OCI-LY3 (cell line): ENCODE measurements at regions not wholly inside any gene's neighbourhood (a gene's known extent, or its start where the extent isn't known, plus 50 kb on each side); places are given as distances from the start of the nearest gene placed in this dataset.

Experiments used
- H2AFZ ChIP-seq: fragments of 200-600, 300-600 bp; shearing (Covaris generic); 2 replicates; pipeline ENCODE4 v1.6.0; 2014; ENCODE audit warnings: antibody characterized with exemption, low read depth, low read length
- H3K27ac ChIP-seq: fragments of 200-600, 300-600 bp; sonication (generic); 2 replicates; pipeline ENCODE4 v1.5.1; 2014; ENCODE audit warnings: mild to moderate bottlenecking, low read length, moderate library complexity, mixed read lengths
- H3K27me3 ChIP-seq: fragments of 200-600, 300-600 bp; sonication (generic); 2 replicates; pipeline ENCODE4 v1.6.1; 2014; ENCODE audit warnings: low read depth, low read length, mixed read lengths
- H3K36me3 ChIP-seq: fragments of 200-600, 300-600 bp; sonication (generic); replicated peaks from 2 replicates; pipeline ENCODE3; 2014; ENCODE audit warnings: low read depth, low read length, mixed read lengths
- H3K4me1 ChIP-seq: fragments of 300-600, 200-600 bp; sonication (generic); 2 replicates; pipeline ENCODE4 v1.6.1; 2014; ENCODE audit warnings: low read length, mixed read lengths
- H3K4me2 ChIP-seq: fragments of 200-600, 300-600 bp; sonication (generic); 2 replicates; pipeline ENCODE4 v1.6.1; 2014; ENCODE audit warnings: low read length, mixed read lengths
- H3K4me3 ChIP-seq: fragments of 300-600, 200-600 bp; sonication (generic); 2 replicates; pipeline ENCODE4 v1.5.1; 2014; ENCODE audit warnings: antibody characterized with exemption, mild to moderate bottlenecking, low read length, moderate library complexity
- H3K79me2 ChIP-seq: fragments of 300-600, 200-600 bp; shearing (Covaris generic); 2 replicates; pipeline ENCODE4 v1.6.1; 2014; ENCODE audit warnings: mild to moderate bottlenecking, low read length, mixed read lengths
- H3K9ac ChIP-seq: fragments of 300-600, 200-600 bp; shearing (Covaris generic); 2 replicates; pipeline ENCODE4 v1.6.0; 2014; ENCODE audit warnings: mild to moderate bottlenecking, low read length, moderate library complexity
- H3K9me3 ChIP-seq: fragments of 200-600, 300-600 bp; shearing (Covaris generic); 2 replicates; pipeline ENCODE4 v1.6.1; 2014; ENCODE audit warnings: low read length, mixed read lengths; ENCODE audit not compliant: insufficient read depth
- H4K20me1 ChIP-seq: fragments of 200-600, 300-600 bp; sonication (generic); 2 replicates; pipeline ENCODE4 v1.6.1; 2016; ENCODE audit warnings: low read length, mixed read lengths; ENCODE audit not compliant: insufficient read depth
- EZH2phosphoT487 ChIP-seq: fragments of 200-600 bp; shearing (Covaris generic); IDR thresholded peaks from 2 replicates; pipeline ENCODE4 v1.6.1; 2018; ENCODE audit warnings: antibody characterized with exemption, mixed run types, low read depth
- TF ChIP-seq, protein P1 (sequence below): fragments of 200-600, 300-600 bp; sonication (generic); IDR thresholded peaks from 2 replicates; pipeline ENCODE4 v1.5.1; 2014; ENCODE audit warnings: antibody characterized with exemption, low read length, low read depth

DNA sequence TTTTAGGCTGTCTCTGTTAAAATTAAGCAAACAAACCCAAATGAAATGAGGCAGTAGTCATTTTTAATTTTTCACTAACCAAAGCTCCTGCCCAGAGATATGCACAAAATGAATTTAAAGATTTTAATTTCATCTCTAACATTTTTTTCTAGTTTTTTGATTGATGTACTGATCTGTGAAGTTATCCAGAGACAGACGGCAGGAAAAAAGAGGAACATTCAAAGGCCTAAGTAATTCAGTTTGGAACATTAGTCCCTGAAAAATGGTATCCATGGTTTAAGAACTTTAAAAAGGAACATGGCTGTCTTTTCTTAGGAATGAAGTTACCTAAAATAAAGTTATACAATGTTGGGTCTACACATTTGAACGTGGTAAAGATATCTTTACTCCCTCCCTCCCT, 498.8 kb upstream of the LMO3 start:
- Histone ChIP-seq H3K79me2 (no peaks in the 10 kb centered on the region), H4K20me1 (no peaks in the 10 kb centered on the region), H2AFZ (no peak overlapping the region), H3K27me3 (no peaks in the 10 kb centered on the region), H3K9ac (no peak overlapping the region), H3K4me1 (no peaks in the 10 kb centered on the region), H3K4me3 (no peak overlapping the region), H3K36me3 (no peaks in the 10 kb centered on the region), H3K27ac (no peak overlapping the region), H3K9me3 (no peaks in the 10 kb centered on the region), H3K4me2 (no peak overlapping the region)
- TF ChIP-seq, protein P1, sequence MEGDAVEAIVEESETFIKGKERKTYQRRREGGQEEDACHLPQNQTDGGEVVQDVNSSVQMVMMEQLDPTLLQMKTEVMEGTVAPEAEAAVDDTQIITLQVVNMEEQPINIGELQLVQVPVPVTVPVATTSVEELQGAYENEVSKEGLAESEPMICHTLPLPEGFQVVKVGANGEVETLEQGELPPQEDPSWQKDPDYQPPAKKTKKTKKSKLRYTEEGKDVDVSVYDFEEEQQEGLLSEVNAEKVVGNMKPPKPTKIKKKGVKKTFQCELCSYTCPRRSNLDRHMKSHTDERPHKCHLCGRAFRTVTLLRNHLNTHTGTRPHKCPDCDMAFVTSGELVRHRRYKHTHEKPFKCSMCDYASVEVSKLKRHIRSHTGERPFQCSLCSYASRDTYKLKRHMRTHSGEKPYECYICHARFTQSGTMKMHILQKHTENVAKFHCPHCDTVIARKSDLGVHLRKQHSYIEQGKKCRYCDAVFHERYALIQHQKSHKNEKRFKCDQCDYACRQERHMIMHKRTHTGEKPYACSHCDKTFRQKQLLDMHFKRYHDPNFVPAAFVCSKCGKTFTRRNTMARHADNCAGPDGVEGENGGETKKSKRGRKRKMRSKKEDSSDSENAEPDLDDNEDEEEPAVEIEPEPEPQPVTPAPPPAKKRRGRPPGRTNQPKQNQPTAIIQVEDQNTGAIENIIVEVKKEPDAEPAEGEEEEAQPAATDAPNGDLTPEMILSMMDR = no peak
- no peak for TF ChIP-seq EZH2phosphoT487

DNA sequence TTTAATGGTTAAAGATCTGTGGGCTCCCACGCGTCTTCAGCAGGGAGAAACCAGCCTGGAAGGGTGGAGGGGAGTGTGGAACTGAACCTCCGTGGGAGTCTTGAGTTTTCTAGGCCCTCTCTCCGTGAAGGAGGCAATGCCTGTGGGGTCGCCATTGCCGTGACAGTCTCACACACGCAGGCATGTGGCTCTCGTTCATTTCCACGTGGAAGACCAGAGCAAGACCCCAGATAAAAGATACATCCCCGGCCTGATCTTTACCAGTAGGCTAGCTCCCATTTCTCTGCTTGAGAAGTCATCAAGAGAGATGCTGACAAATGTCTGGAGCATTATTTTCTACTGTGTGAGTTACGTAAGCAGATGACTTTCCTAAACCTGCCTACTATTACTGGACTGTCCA, 491.7 kb upstream of the LMO3 start:
- TF ChIP-seq EZH2phosphoT487 = no peak
- TF ChIP-seq, protein P1 = no peak
- H3K4me3 ChIP-seq = no peak overlapping the region
- H3K27me3 ChIP-seq = no peaks in the 10 kb centered on the region
- no peak overlapping the region for H2AFZ ChIP-seq
- H3K9ac ChIP-seq = no peak overlapping the region
- no peak overlapping the region for H3K27ac ChIP-seq
- H3K4me2 ChIP-seq = no peak overlapping the region
- H3K9me3 ChIP-seq = no peaks in the 10 kb centered on the region
- H3K79me2 ChIP-seq = no peaks in the 10 kb centered on the region
- no peaks in the 10 kb centered on the region for H3K4me1 ChIP-seq
- H4K20me1 ChIP-seq = no peaks in the 10 kb centered on the region
- no peaks in the 10 kb centered on the region for H3K36me3 ChIP-seq

DNA sequence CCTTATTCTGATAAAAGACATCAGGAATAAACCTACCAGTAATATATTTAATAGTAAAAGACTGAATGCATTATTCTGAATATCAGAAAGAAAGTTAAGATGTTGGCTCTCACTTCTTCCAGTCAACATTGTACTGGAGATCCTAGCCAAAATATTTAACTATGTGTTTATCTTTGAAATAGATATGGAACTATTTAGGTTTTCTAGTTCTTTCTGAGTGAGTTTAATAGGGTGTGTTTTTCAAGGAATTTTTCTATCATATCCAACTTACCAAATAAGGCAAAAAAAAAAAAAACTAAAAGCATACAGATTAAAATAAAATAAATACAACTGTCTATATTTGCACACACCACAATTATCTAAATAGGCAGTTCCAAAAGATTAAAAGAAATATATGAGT, 478.9 kb upstream of the LMO3 start:
- Histone ChIP-seq H3K4me1 (no peaks in the 10 kb centered on the region), H3K27ac (no peak overlapping the region), H3K4me3 (no peak overlapping the region), H4K20me1 (no peaks in the 10 kb centered on the region), H3K9me3 (no peaks in the 10 kb centered on the region), H3K4me2 (no peak overlapping the region), H2AFZ (no peak overlapping the region), H3K79me2 (no peaks in the 10 kb centered on the region), H3K9ac (no peak overlapping the region), H3K36me3 (no peaks in the 10 kb centered on the region), H3K27me3 (no peaks in the 10 kb centered on the region)
- no peak for TF ChIP-seq EZH2phosphoT487
- TF ChIP-seq, protein P1 = no peak

DNA sequence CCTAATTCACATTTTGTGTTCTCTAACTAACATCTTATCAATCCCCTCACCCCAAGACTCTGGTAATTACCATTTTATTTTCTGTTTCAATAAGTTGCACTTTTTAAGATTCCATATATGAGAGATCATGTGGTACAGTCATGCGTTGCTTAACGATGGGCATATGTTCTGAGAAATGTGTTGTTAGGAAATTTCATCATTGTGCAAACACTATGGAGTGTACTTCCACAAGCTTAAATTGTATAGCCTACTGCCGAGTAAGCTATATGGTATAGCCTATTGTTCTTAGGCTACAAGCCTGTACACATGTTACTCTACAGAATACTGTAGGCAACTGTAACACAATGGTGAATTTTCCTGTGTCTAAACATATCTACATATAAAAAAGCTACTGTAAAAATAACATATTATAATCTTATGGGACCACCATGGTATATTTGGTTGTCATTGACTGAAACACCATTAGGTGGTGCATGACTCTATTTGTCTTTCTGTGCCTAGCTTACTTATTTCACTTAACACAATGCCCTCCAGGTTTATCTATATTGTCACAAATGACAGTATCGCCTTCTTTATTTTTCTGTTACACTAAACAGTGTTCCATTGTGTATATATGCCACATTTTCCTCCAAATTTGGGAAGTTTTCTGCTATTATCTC, 473.4 kb upstream of the LMO3 start:
- H3K9me3 ChIP-seq = no peaks in the 10 kb centered on the region
- H4K20me1 ChIP-seq = no peaks in the 10 kb centered on the region
- no peaks in the 10 kb centered on the region for H3K79me2 ChIP-seq
- H3K36me3 ChIP-seq = no peaks in the 10 kb centered on the region
- no peaks in the 10 kb centered on the region for H3K4me1 ChIP-seq
- no peak overlapping the region for H3K9ac ChIP-seq
- H3K27me3 ChIP-seq = no peaks in the 10 kb centered on the region
- no peak overlapping the region for H2AFZ ChIP-seq
- no peak overlapping the region for H3K27ac ChIP-seq
- no peak overlapping the region for H3K4me2 ChIP-seq
- TF ChIP-seq, protein P1 = peak; percentile 18; the same call in 1 of the 2 replicates
- TF ChIP-seq EZH2phosphoT487 = no peak
- no peak overlapping the region for H3K4me3 ChIP-seq
